A549 (cell line): ENCODE measurements at regions not wholly inside any gene's neighbourhood (a gene's known extent, or its start where the extent isn't known, plus 50 kb on each side); places are given as distances from the start of the nearest gene placed in this dataset.
A peak's percentile ranks its signal among the peaks of the same experiment; 100 is the strongest.

ENCODE experiments used
- ATAC-seq, 2 experiments: fragments of 200-7000 bp in 1 of 2; fragments of >200 bp in 1 of 2; cut with Nextera tagmentation in 1 of 2; cut with Tn5 transposase in 1 of 2; 3 replicates each; pipeline versions ENCODE4 v1.8.0 to v1.9.1; 2018 to 2020; ENCODE audit warnings: mild to moderate bottlenecking in 1 of 2, moderate library complexity in 1 of 2
- CTCF ChIA-PET: fragments of 300-600 bp; sonication (Branson Sonifier 250); formaldehyde crosslinking; extraction: SDS; loops from one replicate; lab custom pipeline; 2021; ENCODE audit warnings: antibody characterized with exemption, inconsistent platforms; lab: Yijun Ruan, JAX
- POLR2A ChIA-PET: fragments of 350-600 bp; formaldehyde crosslinking; extraction: SDS; loops from one replicate; lab custom pipeline; 2021; ENCODE audit warnings: antibody characterized with exemption, inconsistent platforms; lab: Yijun Ruan, JAX
- DNase-seq, 2 experiments: peaks; one replicate each; pipeline versions ENCODE4 v3.0.0 to v3.0.0-alpha.2; 2011 to 2016; ENCODE audit warnings: low read depth in 1 of 2, low spot score in 1 of 2
- FAIRE-seq: peaks from 2 replicates; lab custom pipeline; 2011; peaks lifted over from hg19 to GRCh38; lab: Jason Lieb, UNC
- H3K27ac ChIP-seq, 2 experiments: fragments of >200 bp; sonication (Bioruptor Twin); formaldehyde crosslinking; 3 replicates each; pipeline ENCODE4 v1.5.1; 2016 to 2017
- H3K4me1 ChIP-seq: fragments of >200 bp; sonication (Bioruptor Twin); formaldehyde crosslinking; 3 replicates; pipeline ENCODE4 v1.6.1; 2016
- H3K4me2 ChIP-seq: fragments of >200 bp; sonication (Bioruptor Twin); formaldehyde crosslinking; 3 replicates; pipeline ENCODE4 v1.6.1; 2016
- H3K4me3 ChIP-seq: fragments of >200 bp; sonication (Bioruptor Twin); formaldehyde crosslinking; 3 replicates; pipeline ENCODE4 v1.5.1; 2016
- H3K9me3 ChIP-seq: fragments of >200 bp; sonication (Bioruptor Twin); formaldehyde crosslinking; 3 replicates; pipeline ENCODE4 v1.6.1; 2016
- BHLHE40 ChIP-seq: IDR thresholded peaks from 2 replicates; pipeline ENCODE4 v1.6.1; 2012; ENCODE audit warnings: low read depth, low read length, inconsistent platforms
- CBX2 ChIP-seq: fragments of 200-600 bp; sonication (generic); IDR thresholded peaks from 2 replicates; pipeline ENCODE4 v1.6.1; 2016; ENCODE audit warnings: low read depth, mild to moderate bottlenecking, borderline replicate concordance
- CHD2 ChIP-seq: fragments of 150-350 bp; IDR thresholded peaks from 2 replicates; pipeline ENCODE4 v1.6.1; 2014; ENCODE audit warnings: low read length; ENCODE audit not compliant: partially characterized antibody
- EP300 ChIP-seq, 2 experiments: fragments of >200 bp; sonication (Bioruptor Twin); formaldehyde crosslinking; IDR thresholded peaks; 2 replicates in 1 of 2; 3 replicates in 1 of 2; pipeline ENCODE4 v1.6.1; 2016 to 2017
- FOSL2 ChIP-seq, 2 experiments: fragments of 450-650 bp in 1 of 2; fragments of >200 bp in 1 of 2; sonication (Bioruptor Twin) in 1 of 2; formaldehyde crosslinking; IDR thresholded peaks; 2 replicates each; pipeline versions ENCODE4 v1.5.0 to v1.6.1; 2016 to 2020; ENCODE audit warnings: mild to moderate bottlenecking in 1 of 2, moderate library complexity in 1 of 2
- FOXS1 ChIP-seq: fragments of 250-450 bp; sonication (Bioruptor Pico); IDR thresholded peaks from 2 replicates; pipeline ENCODE4 v1.5.0; 2020; ENCODE audit warnings: mild to moderate bottlenecking, moderate library complexity
- HOXB5 ChIP-seq: fragments of 250-450 bp; sonication (Bioruptor Pico); IDR thresholded peaks from 2 replicates; pipeline ENCODE4 v1.5.0; 2020; ENCODE audit warnings: mild to moderate bottlenecking, moderate library complexity
- JUN ChIP-seq, 2 experiments: fragments of >200 bp; sonication (Bioruptor Twin); formaldehyde crosslinking; IDR thresholded peaks; 2 replicates in 1 of 2; 3 replicates in 1 of 2; pipeline ENCODE4 v1.6.1; 2016 to 2017
- KDM5A ChIP-seq: fragments of 200-600 bp; sonication (generic); IDR thresholded peaks from 2 replicates; pipeline ENCODE4 v1.6.1; 2016; ENCODE audit warnings: antibody characterized with exemption, mild to moderate bottlenecking
- MAFK ChIP-seq: fragments of 450-650 bp; IDR thresholded peaks from 2 replicates; pipeline ENCODE4 v1.6.1; 2014; ENCODE audit not compliant: partially characterized antibody
- NFE2L2 ChIP-seq: fragments of 150-350 bp; conservative IDR thresholded peaks from 2 replicates; pipeline ENCODE4 v1.6.1; 2014; ENCODE audit warnings: low read length
- NPAS2 ChIP-seq: fragments of 250-450 bp; sonication (Bioruptor Pico); IDR thresholded peaks from 2 replicates; pipeline ENCODE4 v1.8.0; 2022; ENCODE audit warnings: mild to moderate bottlenecking, moderate library complexity, borderline replicate concordance
- POLR2A ChIP-seq: IDR thresholded peaks from 2 replicates; pipeline ENCODE4 v1.6.1; 2012; ENCODE audit warnings: mild to moderate bottlenecking, low read length
- RAD21 ChIP-seq, 2 experiments: fragments of >200 bp in 1 of 2; sonication (Bioruptor Twin) in 1 of 2; formaldehyde crosslinking in 1 of 2; IDR thresholded peaks in 1 of 2; conservative IDR thresholded peaks in 1 of 2; 2 replicates in 1 of 2; 3 replicates in 1 of 2; pipeline ENCODE4 v1.6.1; 2012 to 2018; ENCODE audit warnings: inconsistent platforms in 1 of 2
- RARB ChIP-seq: fragments of 250-450 bp; sonication (Bioruptor Pico); IDR thresholded peaks from 2 replicates; pipeline ENCODE4 v1.8.0; 2021; ENCODE audit warnings: mild to moderate bottlenecking, moderate library complexity
- RFX5 ChIP-seq: fragments of 450-650 bp; IDR thresholded peaks from 2 replicates; pipeline ENCODE4 v1.7.1; 2014; ENCODE audit warnings: antibody characterized with exemption, mild to moderate bottlenecking, moderate library complexity
- RNF2 ChIP-seq: fragments of 200-600 bp; sonication (generic); IDR thresholded peaks from 2 replicates; pipeline ENCODE4 v1.6.1; 2016; ENCODE audit warnings: low read depth, mild to moderate bottlenecking, antibody characterized with exemption, moderate library complexity, borderline replicate concordance
- SREBF2 ChIP-seq: fragments of 450-650 bp; IDR thresholded peaks from 2 replicates; pipeline ENCODE4 v1.6.1; 2014; ENCODE audit warnings: mild to moderate bottlenecking, moderate library complexity
- ZFP36 ChIP-seq: fragments of 450-650 bp; IDR thresholded peaks from 2 replicates; pipeline ENCODE4 v1.6.1; 2014; ENCODE audit warnings: borderline replicate concordance; ENCODE audit not compliant: partially characterized antibody
- WGBS: methylation state at CpG from one replicate; pipeline ENCODE4 v1.1.6; 2017; ENCODE audit errors: missing lambda C conversion rate; 5-methylcytosine and 5-hydroxymethylcytosine counted together
- TF ChIP-seq, protein P1 (sequence below): fragments of >200 bp; sonication (Bioruptor Twin); formaldehyde crosslinking; IDR thresholded peaks from 3 replicates; pipeline ENCODE4 v1.6.1; 2016
- TF ChIP-seq, protein P2 (sequence below): fragments of 250-450 bp; sonication (Bioruptor Pico); IDR thresholded peaks from 2 replicates; pipeline ENCODE4 v1.5.0; 2021; ENCODE audit warnings: mild to moderate bottlenecking, moderate library complexity, borderline replicate concordance
- TF ChIP-seq, protein P3 (sequence below): fragments of 450-650 bp; IDR thresholded peaks from 2 replicates; pipeline ENCODE4 v1.6.1; 2014; ENCODE audit warnings: antibody characterized with exemption
- TF ChIP-seq, protein P4 (sequence below): fragments of 150-350 bp; IDR thresholded peaks from 2 replicates; pipeline ENCODE4 v1.6.1; 2014; ENCODE audit warnings: low read depth, mild to moderate bottlenecking, low read length
- TF ChIP-seq, protein P5 (sequence below): fragments of 250-450 bp; sonication (Bioruptor Pico); IDR thresholded peaks from 2 replicates; pipeline ENCODE4 v1.5.0; 2020; ENCODE audit warnings: low read depth, mild to moderate bottlenecking, moderate library complexity
- TF ChIP-seq, protein P6 (sequence below): IDR thresholded peaks from 2 replicates; pipeline ENCODE4 v1.6.1; 2012

DNA sequence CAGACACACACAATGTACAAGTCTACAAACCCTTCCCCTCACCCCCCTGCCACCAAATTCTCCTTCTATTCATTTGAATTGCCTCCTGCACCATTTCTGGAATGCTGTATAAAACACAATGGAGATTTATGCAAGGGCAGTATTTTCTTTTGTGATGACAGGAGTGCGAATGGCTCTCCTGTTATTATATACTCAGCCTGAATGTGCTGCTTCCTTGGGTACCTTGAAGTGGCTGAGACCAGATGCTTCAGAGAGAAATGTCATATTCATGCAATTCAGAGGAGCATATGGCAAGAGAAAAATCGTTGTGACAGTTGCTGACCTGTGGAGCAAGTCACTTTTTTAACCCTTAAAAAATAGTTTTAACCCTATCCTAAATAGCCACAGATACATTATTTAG lies 468.0 kb upstream of the WWC1 start (continued):
- TF ChIP-seq, protein P1, sequence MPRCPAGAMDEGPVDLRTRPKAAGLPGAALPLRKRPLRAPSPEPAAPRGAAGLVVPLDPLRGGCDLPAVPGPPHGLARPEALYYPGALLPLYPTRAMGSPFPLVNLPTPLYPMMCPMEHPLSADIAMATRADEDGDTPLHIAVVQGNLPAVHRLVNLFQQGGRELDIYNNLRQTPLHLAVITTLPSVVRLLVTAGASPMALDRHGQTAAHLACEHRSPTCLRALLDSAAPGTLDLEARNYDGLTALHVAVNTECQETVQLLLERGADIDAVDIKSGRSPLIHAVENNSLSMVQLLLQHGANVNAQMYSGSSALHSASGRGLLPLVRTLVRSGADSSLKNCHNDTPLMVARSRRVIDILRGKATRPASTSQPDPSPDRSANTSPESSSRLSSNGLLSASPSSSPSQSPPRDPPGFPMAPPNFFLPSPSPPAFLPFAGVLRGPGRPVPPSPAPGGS: no peak
- TF ChIP-seq RFX5: no peak
- TF ChIP-seq FOXS1: no peak

DNA sequence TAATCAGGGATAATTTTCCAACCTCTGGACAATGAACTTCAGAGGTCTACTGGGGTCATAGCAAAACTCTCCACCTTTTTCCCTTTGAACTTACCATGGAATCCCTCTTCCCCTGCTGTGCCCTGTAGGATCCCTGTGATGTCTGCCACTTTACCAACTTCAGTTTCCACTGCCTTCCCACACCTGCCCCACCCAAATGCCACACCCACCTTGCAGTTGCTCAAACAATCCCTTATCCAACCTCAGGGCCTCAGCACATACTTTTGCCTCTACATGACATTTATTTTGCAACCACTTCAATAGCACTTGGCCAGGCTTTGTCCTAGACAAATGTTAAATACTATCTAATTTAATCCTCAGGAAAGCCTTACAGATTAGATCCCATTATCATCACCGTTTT lies 463.7 kb upstream of the WWC1 start:
- CTCF ChIA-PET: interaction anchor here (0.6 kb wide), 1 partner anchor 233 kb away, joined by 3 read pairs; no protein-coding TSS in a partner anchor
- no peak overlapping the region for H3K4me2 ChIP-seq

DNA sequence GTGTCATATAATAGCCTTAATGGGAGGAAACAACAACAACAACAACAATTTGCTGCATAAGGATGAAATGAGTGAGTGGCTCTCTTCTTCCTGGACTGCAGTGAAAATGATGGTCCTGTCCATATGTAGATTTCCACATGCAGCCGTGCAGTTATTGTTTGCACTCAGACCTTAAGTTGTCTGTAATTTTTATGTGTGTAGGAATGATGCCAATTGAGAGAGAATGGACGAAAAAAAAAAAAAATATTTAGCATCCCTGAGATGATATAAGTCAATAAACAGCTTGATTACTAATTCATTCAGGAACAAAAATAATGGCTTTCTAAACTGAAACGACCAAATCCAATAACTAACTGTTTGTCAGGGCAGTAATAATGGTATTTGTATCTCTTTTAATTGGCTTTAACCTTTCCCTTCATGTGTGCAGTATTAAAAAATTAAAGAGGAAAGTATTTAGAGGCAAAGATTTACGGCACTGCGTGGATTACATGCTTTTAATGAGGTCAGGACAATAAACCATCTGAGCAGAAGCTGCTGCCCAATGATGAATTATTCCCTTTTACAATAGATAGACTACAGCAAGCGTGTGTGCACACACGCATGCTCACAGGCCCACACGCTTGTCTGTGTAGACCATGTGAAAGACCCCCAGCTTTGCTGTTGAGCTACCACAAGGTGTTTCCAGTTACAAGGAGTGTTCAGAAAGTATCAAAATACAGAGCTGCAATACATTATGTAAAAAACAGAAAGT lies 459.5 kb upstream of the WWC1 start:
- WGBS: 38% methylated on average over 8 of the region's 8 CpGs
- FAIRE-seq (no peak), ATAC-seq (no peak), DNase-seq (no peak)
- Histone ChIP-seq H3K9me3 (no peaks in the 10 kb centered on the region), H3K4me1 (no peaks in the 10 kb centered on the region), H3K4me2 (no peak overlapping the region), H3K27ac (no peak overlapping the region), H3K4me3 (no peak overlapping the region)
- no peak for TF ChIP-seq KDM5A
- TF ChIP-seq, protein P2, sequence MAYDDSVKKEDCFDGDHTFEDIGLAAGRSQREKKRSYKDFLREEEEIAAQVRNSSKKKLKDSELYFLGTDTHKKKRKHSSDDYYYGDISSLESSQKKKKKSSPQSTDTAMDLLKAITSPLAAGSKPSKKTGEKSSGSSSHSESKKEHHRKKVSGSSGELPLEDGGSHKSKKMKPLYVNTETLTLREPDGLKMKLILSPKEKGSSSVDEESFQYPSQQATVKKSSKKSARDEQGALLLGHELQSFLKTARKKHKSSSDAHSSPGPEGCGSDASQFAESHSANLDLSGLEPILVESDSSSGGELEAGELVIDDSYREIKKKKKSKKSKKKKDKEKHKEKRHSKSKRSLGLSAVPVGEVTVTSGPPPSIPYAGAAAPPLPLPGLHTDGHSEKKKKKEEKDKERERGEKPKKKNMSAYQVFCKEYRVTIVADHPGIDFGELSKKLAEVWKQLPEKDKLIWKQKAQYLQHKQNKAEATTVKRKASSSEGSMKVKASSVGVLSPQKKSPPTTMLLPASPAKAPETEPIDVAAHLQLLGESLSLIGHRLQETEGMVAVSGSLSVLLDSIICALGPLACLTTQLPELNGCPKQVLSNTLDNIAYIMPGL: no peak
- TF ChIP-seq RAD21 (conservative IDR thresholded peaks at IDR 0.05 in 1 of 2, IDR thresholded peaks at IDR 0.05 in 1 of 2): no peak
- no peak for TF ChIP-seq CHD2
- ChIA-PET CTCF (interaction anchor here (1.2 kb wide), 1 partner anchor 253 kb away, joined by 3 read pairs; no protein-coding TSS in a partner anchor), POLR2A (no interaction called here)

More for the DNA sequence above, 463.7 kb upstream of the WWC1 start:
- H3K9me3 ChIP-seq: no peaks in the 10 kb centered on the region
- H3K4me1 ChIP-seq: no peaks in the 10 kb centered on the region
- ATAC-seq: no peak
- WGBS: 5% methylated on average over 1 of the region's 1 CpG
- FAIRE-seq: no peak
- no peak for DNase-seq
- POLR2A ChIA-PET: no interaction called here
- H3K4me3 ChIP-seq: no peak overlapping the region
- H3K27ac ChIP-seq: no peak overlapping the region
- TF ChIP-seq KDM5A (no peak), EP300 (IDR thresholded peaks at IDR 0.05) (0 out of 5 replicates have a peak, but pooled peaks of 1 of the 2 experiments have one; percentile 15)

DNA sequence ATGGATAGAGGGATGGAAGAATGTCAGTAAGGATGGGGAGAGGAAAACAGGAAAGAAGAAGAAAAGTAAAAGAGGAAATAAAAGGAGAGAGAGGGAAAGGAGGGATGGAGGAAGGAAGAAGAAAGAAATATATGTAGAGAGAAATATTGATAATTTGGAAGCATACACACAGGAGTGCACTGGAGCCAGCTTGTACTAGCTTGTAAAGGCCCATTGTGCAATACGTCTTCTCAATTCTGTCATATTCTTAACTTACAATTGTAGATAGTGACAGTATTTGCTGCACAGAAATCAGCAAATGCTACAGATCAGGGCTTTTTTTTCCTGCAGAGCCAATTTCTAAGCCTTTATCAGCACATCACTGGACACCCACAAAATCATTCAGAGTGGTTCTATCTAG lies 458.8 kb upstream of the WWC1 start:
- no peak overlapping the region for H3K4me3 ChIP-seq
- FAIRE-seq: no peak
- no peaks in the 10 kb centered on the region for H3K9me3 ChIP-seq
- CTCF ChIA-PET: no interaction called here
- no peak for TF ChIP-seq NFE2L2
- no peak for TF ChIP-seq NPAS2 (CRISPR knock-in tag)
- no peak for TF ChIP-seq POLR2A
- no peak for TF ChIP-seq CBX2
- no peak for TF ChIP-seq SREBF2
- no peak for TF ChIP-seq KDM5A
- TF ChIP-seq, protein P3, sequence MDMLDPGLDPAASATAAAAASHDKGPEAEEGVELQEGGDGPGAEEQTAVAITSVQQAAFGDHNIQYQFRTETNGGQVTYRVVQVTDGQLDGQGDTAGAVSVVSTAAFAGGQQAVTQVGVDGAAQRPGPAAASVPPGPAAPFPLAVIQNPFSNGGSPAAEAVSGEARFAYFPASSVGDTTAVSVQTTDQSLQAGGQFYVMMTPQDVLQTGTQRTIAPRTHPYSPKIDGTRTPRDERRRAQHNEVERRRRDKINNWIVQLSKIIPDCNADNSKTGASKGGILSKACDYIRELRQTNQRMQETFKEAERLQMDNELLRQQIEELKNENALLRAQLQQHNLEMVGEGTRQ: no peak
- TF ChIP-seq, protein P4, sequence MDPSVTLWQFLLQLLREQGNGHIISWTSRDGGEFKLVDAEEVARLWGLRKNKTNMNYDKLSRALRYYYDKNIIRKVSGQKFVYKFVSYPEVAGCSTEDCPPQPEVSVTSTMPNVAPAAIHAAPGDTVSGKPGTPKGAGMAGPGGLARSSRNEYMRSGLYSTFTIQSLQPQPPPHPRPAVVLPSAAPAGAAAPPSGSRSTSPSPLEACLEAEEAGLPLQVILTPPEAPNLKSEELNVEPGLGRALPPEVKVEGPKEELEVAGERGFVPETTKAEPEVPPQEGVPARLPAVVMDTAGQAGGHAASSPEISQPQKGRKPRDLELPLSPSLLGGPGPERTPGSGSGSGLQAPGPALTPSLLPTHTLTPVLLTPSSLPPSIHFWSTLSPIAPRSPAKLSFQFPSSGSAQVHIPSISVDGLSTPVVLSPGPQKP: no peak
- TF ChIP-seq, protein P5, sequence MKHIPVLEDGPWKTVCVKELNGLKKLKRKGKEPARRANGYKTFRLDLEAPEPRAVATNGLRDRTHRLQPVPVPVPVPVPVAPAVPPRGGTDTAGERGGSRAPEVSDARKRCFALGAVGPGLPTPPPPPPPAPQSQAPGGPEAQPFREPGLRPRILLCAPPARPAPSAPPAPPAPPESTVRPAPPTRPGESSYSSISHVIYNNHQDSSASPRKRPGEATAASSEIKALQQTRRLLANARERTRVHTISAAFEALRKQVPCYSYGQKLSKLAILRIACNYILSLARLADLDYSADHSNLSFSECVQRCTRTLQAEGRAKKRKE (CRISPR knock-in tag): no peak
- TF ChIP-seq FOSL2 (IDR thresholded peaks at IDR 0.05): no peak
- TF ChIP-seq FOSL2 (CRISPR knock-in tag; IDR thresholded peaks at IDR 0.05): no peak
- TF ChIP-seq, protein P6, sequence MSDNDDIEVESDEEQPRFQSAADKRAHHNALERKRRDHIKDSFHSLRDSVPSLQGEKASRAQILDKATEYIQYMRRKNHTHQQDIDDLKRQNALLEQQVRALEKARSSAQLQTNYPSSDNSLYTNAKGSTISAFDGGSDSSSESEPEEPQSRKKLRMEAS: no peak
- TF ChIP-seq MAFK: no peak
- no peak for TF ChIP-seq ZFP36
- TF ChIP-seq FOXS1: no peak
- no peak for TF ChIP-seq RARB (CRISPR knock-in tag)
- TF ChIP-seq JUN (IDR thresholded peaks at IDR 0.05): no peak
- TF ChIP-seq HOXB5: no peak
- TF ChIP-seq BHLHE40: no peak
- TF ChIP-seq RNF2: no peak
- H3K4me1 ChIP-seq: no peaks in the 10 kb centered on the region
- ATAC-seq: no peak
- 0% methylated on average over 1 of the region's 1 CpG for WGBS
- no peak overlapping the region for H3K4me2 ChIP-seq
- H3K27ac ChIP-seq: no peak overlapping the region
- POLR2A ChIA-PET: no interaction called here
- no peak for DNase-seq
